DMS53 (cell line): ENCODE measurements at regions not wholly inside any gene's neighbourhood (a gene's known extent, or its start where the extent isn't known, plus 50 kb on each side); places are given as distances from the start of the nearest gene placed in this dataset.

Source experiments
- DNase-seq: peaks from one replicate; lab custom pipeline; 2025; lab: John Stamatoyannopoulos, UW

DNA sequence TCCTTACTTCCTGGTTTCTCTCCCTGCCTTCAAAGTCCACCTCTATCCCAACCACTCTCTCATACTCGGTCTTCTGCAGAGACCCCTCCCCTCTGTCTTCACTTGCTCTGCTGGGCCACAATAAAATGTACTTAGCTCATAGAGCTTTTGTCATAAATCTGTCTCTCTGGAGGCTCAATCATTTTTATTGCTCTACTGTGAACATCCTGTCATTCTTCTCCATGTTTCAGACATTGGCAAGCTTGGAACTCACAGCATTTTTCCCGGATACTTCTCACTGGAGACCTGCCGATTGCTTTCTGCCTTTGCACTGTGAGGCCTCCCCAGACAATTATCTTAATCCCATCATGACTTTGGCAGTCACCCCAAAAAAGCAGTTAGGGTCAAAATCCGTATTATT is 192.3 kb upstream of the ZMIZ1 start:
- DNase-seq = no peak

GRCh38 chr10:78879621-78880020 is 189.1 kb upstream of the ZMIZ1 start:
- no peak for DNase-seq

DNA sequence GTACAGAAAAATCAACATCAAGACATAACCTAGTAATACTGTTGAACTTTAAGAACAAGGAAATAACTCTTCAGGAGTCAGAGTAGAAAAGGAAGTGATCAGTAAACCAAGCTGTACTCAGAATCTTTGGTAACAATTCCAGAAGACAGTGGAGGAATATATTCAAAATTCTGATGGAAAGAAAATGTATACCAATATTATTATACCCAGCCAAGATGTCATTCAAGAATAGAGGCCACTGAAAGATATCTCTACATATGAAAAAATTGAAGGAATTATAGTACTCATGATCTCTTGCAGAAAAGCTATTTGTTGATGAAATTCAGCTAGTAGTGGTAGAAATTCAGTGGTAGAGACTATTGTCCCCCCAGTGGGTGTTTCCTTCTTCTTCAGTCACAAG is 182.6 kb upstream of the ZMIZ1 start:
- DNase-seq = no peak

- peak; percentile 50 for DNase-seq
Observed at GRCh38 chr10:78889536-78890063, 179.2 kb upstream of the ZMIZ1 start.

GRCh38 chr10:78890506-78890905 is 178.3 kb upstream of the ZMIZ1 start:
- no peak for DNase-seq

GRCh38 chr10:78891741-78892140 is 177.0 kb upstream of the ZMIZ1 start:
- no peak for DNase-seq

GRCh38 chr10:78892338-78893176 is 176.2 kb upstream of the ZMIZ1 start:
- DNase-seq = no peak

DNA sequence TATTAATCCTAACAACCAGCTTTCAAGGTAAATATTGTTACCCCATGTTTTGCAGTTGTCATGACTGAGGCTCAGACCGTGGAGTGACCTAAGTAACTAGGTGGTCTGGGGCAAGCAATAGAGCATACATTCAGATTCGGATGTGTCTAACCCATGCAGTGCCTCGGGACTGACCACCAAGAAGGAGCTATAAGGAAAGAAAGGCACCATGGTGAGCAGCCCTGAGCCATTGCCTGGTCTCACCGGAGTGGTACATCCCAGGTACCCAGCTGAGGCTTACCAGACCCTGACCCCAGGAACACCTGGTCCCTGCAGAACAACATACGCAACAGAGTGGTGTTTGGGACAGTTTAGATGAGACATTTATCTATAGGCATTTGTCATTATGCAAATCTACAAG is 175.5 kb upstream of the ZMIZ1 start:
- no peak for DNase-seq

DNA sequence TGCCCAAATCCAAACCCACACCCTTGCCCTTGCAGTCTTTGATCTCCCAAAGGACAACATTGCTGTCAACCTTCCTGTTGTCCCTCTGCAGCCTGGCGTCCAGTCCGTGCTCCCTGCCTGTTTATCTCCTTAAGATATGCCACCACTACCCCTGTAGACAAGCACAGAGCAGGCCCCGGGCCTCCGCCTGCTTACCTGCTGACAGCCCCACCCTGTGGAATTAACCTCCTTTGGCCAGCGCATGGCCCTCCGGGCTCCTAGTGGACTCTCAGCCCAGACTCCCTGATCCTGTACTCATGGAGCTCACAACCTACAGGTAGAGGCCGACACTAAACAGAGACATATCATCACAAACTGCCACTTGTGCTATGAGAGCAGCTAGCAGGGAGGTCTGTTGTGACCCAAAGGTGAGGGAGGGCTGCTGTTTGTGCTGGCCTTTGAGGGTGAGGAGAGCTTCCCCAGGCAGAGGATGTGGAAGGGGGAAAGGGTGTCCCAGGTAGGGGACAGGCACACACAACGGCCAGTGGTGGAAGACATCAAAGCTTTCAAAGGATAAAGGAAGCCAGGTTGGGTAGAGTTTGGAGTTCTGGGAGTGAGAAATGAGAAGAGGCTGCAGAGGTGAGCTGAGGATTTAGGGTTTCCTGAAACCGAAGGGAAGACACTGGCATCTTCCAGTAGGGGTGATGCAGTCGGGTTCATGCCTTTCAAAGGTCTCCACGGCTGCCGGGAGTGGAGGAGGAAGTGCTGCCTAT is 174.5 kb upstream of the ZMIZ1 start:
- no peak for DNase-seq

- DNase-seq = peak; percentile 73
Observed at GRCh38 chr10:78894841-78895195, 173.9 kb upstream of the ZMIZ1 start.

DNA sequence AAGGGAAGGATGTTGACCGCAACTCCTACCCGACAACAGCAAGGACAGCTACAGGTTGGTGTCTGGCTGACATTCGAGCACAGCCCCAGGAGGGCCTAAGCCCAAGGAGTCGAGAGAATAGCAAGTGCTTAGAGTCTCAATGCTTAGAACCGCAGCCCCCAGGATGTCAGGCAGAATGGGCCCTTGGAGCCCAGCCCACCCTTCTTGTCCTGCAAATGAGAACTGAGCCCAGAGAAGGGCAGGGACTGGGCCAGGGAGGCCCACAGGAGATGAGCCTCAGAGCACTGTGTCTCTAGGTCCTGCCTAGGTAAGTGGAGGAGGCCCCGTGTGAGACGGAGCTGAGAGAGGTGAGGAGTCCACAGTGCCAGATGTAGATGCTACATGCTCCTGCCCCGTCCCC is 173.3 kb upstream of the ZMIZ1 start:
- no peak for DNase-seq

DNA sequence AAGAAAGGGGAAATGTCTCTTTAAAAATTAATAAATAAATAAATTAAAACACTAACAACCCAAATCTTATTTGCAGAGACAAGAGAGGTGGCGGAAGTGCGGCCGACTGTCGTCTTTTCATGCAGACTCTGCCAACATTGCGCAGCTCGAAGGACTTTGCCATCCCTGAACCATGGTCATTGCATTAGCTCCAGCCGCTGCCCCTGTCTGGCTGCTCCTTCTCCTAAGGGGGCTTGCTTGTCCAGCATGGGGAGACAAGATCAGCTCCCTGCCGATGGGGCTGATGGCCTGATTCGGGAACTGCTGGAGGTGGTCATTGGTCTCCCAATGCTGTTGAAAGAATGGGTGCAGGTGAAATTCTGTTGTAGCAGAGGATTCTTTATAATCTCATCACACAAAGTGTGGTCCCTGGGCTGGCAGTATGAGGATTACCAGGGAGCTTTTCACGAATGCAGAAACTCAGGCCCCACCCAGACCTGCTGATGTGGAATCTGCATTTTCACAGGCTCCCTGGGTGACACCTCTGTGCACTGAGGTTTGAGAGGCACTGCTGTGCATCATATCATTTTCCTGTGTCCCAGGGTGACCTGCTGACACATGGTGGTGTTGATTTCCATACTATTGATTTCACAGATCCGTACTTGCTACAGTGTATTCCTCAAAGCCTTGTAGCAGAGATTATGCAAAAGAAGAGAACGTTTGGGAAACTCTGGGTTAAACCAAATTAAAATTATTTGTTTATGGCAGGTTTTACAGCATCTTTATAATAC is 172.4 kb upstream of the ZMIZ1 start:
- no peak for DNase-seq

GRCh38 chr10:78898341-78899097 is 170.2 kb upstream of the ZMIZ1 start:
- no peak for DNase-seq

GRCh38 chr10:78899098-78899754 is 169.5 kb upstream of the ZMIZ1 start:
- no peak for DNase-seq

- DNase-seq = no peak
Observed at GRCh38 chr10:78899996-78900714, 168.6 kb upstream of the ZMIZ1 start.

DNA sequence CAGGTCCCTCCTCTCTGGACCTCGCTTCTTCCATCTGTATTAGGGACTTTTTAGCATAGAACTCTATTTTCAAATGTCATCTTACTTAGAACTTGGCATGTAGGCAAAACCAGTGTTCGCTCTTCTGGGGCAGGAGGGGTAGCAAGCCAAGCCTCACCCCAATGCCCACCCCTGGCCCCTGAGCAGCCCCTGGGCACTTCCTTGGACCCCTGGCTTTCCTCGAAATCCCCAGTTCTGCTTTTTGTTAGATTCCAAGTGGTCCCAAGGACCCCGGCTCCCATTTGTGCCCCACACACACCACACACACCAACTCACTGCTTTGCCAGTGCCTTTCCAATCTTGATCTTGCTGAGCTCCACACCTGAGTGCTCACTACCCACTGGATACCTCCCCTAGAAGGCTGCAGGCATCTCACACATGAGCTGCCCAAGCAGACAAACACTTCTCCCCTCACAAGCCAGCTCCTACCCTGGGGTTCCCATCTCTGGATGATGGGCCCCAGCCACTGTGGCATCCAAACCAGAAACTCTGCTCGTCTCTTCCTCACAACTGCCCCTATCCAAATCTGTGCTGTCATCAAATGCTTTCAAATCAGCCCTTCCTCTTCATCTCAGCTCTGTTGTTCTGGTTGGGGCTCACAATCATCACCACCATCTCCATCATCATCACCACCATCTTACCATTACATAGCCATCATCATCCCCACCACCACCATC is 167.9 kb upstream of the ZMIZ1 start:
- DNase-seq = no peak

- no peak for DNase-seq
Observed at GRCh38 chr10:78901694-78902093, 167.1 kb upstream of the ZMIZ1 start.

DNA sequence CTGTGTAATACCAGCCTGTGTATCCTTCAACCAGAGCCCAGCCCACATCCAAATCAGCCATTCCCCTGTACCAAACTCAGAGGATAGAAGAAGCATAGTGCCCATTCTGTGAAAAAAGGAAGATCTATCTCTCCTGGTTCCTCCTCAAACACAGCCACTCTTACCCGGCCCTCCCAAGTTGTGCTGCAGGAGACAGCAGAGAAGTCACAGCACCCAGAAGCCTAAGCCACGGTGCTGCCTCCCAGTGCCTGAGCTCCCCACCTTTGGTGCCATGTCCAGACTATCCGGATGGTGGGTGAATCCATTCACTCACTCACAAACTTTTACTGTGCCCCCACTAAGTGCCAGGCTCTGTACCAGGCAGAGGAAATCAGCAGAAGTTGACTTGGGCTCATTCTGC is 166.0 kb upstream of the ZMIZ1 start:
- no peak for DNase-seq

DNA sequence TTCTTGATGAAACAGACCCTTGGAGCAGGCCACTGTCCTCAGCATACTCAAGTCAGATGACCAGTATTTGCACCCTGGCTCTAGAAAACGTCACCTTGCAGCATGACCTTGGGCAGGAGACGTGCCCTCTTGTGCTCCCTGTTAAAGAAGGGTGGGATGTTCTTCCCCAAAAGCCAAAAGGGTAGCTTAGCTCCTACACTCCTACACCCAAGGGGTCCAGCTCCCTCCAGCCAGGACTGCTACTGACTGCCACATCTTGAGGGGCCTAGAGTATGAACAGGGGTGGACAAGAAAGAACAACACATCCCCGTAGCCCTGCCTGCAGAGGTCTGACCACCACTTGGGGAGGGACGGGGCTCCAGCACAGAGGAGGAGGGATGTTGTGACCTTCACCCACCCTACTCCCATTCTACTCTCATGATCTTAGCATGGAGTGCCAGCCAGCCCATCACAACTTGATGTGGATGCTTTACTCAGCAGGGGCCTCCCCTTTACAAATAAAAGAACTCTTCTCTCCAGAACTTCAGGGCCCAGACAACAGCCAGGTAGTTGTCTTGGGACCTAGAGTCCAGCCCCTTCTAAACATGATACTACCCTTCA is 165.3 kb upstream of the ZMIZ1 start:
- no peak for DNase-seq
